AG04449 (cell line): ENCODE measurements at regions not wholly inside any gene's neighbourhood (a gene's known extent, or its start where the extent isn't known, plus 50 kb on each side); places are given as distances from the start of the nearest gene placed in this dataset.
A peak's percentile ranks its signal among the peaks of the same experiment; 100 is the strongest.

ENCODE experiments used
- CTCF ChIA-PET: fragments of 350-600 bp; formaldehyde crosslinking; extraction: SDS; loops from one replicate; lab custom pipeline; 2021; ENCODE audit warnings: antibody characterized with exemption; lab: Yijun Ruan, JAX
- POLR2A ChIA-PET: fragments of 400-600, 350-600 bp; formaldehyde crosslinking; extraction: SDS; loops from one replicate; lab custom pipeline; 2020; ENCODE audit warnings: antibody characterized with exemption, inconsistent platforms; lab: Yijun Ruan, JAX
- DNase-seq: peaks from one replicate; pipeline ENCODE4 v3.0.0-alpha.2; 2010; ENCODE audit warnings: low read depth, low spot score
- H3K4me3 ChIP-seq: 2 replicates; pipeline ENCODE4 v1.5.1; 2011; ENCODE audit warnings: low read depth, mild to moderate bottlenecking, control low read depth, low read length
- TF ChIP-seq, protein P1 (sequence below): IDR thresholded peaks from one replicate; pipeline ENCODE4 v1.5.1; 2011; ENCODE audit warnings: mild to moderate bottlenecking, moderate library complexity, low read length, control low read depth, inconsistent platforms; ENCODE audit not compliant: insufficient read depth; ENCODE audit errors: missing control alignments

- DNase-seq: no peak
- TF ChIP-seq, protein P1, sequence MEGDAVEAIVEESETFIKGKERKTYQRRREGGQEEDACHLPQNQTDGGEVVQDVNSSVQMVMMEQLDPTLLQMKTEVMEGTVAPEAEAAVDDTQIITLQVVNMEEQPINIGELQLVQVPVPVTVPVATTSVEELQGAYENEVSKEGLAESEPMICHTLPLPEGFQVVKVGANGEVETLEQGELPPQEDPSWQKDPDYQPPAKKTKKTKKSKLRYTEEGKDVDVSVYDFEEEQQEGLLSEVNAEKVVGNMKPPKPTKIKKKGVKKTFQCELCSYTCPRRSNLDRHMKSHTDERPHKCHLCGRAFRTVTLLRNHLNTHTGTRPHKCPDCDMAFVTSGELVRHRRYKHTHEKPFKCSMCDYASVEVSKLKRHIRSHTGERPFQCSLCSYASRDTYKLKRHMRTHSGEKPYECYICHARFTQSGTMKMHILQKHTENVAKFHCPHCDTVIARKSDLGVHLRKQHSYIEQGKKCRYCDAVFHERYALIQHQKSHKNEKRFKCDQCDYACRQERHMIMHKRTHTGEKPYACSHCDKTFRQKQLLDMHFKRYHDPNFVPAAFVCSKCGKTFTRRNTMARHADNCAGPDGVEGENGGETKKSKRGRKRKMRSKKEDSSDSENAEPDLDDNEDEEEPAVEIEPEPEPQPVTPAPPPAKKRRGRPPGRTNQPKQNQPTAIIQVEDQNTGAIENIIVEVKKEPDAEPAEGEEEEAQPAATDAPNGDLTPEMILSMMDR: no peak
- CTCF ChIA-PET: interaction anchor here (0.9 to 1.5 kb wide), 3 partner anchors 19 to 89 kb away, joined by 3 to 5 read pairs (median 3); no protein-coding TSS in a partner anchor
- no peak overlapping the region for H3K4me3 ChIP-seq
- POLR2A ChIA-PET: no interaction called here
Observed at GRCh38 chr15:60090747-60091146, 86.6 kb downstream of the FOXB1 start.

DNA sequence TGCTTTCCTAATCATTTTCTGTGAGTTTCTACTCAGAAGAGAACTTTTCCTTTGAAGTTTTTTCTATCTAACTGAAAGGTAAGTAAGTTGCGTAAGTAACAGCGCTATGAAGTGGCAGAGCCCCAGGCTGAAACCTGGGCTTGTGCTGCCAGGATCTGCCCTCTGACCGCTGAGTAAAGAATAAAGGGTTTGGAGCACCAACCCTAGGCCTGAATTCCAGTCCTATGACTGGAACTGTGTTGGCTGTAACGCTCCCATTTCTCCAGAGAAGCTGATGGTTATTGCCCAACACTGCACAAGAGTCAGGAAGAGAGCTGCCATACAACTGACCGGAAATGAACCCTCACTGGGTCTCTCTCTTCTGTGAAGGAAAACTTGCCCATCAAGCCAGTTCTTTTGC is 87.0 kb downstream of the FOXB1 start:
- CTCF ChIA-PET: interaction anchor here (0.9 to 1.5 kb wide), 4 partner anchors 14 to 89 kb away, joined by 3 to 5 read pairs (median 3); no protein-coding TSS in a partner anchor
- POLR2A ChIA-PET: no interaction called here
- no peak overlapping the region for H3K4me3 ChIP-seq
- DNase-seq: peak; percentile 38
- TF ChIP-seq, protein P1: no peak

GRCh38 chr15:60091911-60092310 is 87.8 kb downstream of the FOXB1 start:
- TF ChIP-seq, protein P1: no peak
- CTCF ChIA-PET: interaction anchor here (0.9 to 1.5 kb wide), 3 partner anchors 14 to 88 kb away, joined by 3 read pairs; no protein-coding TSS in a partner anchor
- POLR2A ChIA-PET: no interaction called here
- H3K4me3 ChIP-seq: no peak overlapping the region
- DNase-seq: no peak

- ChIA-PET CTCF (interaction anchor here (0.6 kb wide), 1 partner anchor 32 kb away, joined by 3 read pairs; no protein-coding TSS in a partner anchor), POLR2A (no interaction called here)
- no peak for DNase-seq
- TF ChIP-seq, protein P1: no peak
- H3K4me3 ChIP-seq: no peak overlapping the region
Observed at GRCh38 chr15:60093273-60094067, 89.4 kb downstream of the FOXB1 start.

- no peak for DNase-seq
- POLR2A ChIA-PET: no interaction called here
- TF ChIP-seq, protein P1: no peak
- CTCF ChIA-PET: no interaction called here
- no peak overlapping the region for H3K4me3 ChIP-seq
Observed at GRCh38 chr15:60095711-60096110, 91.6 kb downstream of the FOXB1 start.

DNA sequence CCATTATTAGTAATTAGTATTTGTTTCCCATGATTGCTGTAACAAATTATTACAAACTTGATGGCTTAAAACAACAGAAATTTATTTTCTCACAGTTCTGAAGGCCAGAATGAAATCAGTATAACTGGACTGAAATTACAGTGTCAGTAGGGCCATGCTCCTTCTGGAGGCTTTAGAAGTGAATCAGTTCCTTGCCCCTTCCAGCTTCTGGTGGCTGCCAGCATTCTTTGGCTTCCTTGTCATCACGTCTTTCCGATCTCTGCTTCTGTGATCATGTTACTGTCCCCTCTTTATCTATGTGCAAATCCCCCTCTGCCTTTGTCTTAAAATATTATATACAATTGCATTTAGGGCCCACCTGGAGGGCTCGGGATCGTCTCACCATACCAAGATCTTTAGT is 92.0 kb downstream of the FOXB1 start:
- TF ChIP-seq, protein P1: no peak
- ChIA-PET POLR2A (no interaction called here), CTCF (no interaction called here)
- no peak for DNase-seq
- no peak overlapping the region for H3K4me3 ChIP-seq
